Coronary artery (tissue), 2 donors: ENCODE measurements at regions not wholly inside any gene's neighbourhood (a gene's known extent, or its start where the extent isn't known, plus 50 kb on each side); places are given as distances from the start of the nearest gene placed in this dataset.

ENCODE experiments used
- DNase-seq: peaks from one replicate; pipeline ENCODE4 v3.0.0-alpha.2; 2017; ENCODE audit warnings: low spot score
- H3K27ac ChIP-seq, 2 donors: fragments of 200-600 bp; sonication (generic); one replicate each; pipeline ENCODE4 v1.5.1; 2016 to 2019
- H3K4me3 ChIP-seq: fragments of 200-600 bp; sonication (generic); 2 replicates; pipeline ENCODE4 v1.5.1; 2016; ENCODE audit warnings: mild to moderate bottlenecking, moderate library complexity
- TF ChIP-seq, protein P1 (sequence below): fragments of 200-600 bp; sonication (generic); IDR thresholded peaks from one replicate; pipeline ENCODE4 v1.5.1; 2019; ENCODE audit warnings: antibody characterized with exemption

DNA sequence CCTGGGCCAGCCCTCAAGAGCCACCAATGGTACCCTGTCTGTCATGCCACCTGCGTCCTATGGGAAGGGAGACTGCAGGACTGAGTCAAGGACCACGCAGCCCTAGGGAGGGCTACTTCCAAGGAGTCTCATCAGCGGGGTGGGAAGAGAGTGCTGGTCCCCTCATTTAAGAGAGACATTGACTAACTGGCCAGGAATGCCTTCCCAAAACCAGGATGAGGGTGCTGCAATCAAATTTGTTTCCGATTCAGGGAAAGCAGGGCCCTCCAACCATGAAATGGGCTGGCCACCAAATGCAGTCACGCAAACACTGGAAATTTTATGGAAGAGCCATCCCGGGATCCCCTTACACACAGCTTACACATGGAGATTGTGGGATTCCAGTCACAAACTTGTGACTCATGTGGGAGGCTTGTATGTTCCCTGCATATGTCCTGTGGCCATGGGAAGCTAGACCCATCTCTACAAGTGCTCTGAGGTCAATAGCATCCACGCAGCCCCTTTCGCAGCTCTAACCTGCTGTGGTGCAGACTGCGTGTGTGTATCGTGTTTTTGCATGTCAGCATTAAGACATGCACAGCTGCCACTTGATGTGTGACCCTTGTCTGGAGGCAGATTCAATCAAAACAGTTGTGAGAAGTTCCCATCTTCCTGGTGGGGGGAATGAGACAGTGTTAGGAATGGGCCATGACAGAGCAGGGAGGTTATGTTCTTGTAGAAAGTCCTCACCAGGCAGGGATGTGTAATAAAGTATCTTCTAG, 53.0 kb upstream of the CST7 start:
- TF ChIP-seq, protein P1, sequence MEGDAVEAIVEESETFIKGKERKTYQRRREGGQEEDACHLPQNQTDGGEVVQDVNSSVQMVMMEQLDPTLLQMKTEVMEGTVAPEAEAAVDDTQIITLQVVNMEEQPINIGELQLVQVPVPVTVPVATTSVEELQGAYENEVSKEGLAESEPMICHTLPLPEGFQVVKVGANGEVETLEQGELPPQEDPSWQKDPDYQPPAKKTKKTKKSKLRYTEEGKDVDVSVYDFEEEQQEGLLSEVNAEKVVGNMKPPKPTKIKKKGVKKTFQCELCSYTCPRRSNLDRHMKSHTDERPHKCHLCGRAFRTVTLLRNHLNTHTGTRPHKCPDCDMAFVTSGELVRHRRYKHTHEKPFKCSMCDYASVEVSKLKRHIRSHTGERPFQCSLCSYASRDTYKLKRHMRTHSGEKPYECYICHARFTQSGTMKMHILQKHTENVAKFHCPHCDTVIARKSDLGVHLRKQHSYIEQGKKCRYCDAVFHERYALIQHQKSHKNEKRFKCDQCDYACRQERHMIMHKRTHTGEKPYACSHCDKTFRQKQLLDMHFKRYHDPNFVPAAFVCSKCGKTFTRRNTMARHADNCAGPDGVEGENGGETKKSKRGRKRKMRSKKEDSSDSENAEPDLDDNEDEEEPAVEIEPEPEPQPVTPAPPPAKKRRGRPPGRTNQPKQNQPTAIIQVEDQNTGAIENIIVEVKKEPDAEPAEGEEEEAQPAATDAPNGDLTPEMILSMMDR = no peak
- H3K27ac ChIP-seq = no peak overlapping the region
- no peak overlapping the region for H3K4me3 ChIP-seq
- DNase-seq = no peak

DNA sequence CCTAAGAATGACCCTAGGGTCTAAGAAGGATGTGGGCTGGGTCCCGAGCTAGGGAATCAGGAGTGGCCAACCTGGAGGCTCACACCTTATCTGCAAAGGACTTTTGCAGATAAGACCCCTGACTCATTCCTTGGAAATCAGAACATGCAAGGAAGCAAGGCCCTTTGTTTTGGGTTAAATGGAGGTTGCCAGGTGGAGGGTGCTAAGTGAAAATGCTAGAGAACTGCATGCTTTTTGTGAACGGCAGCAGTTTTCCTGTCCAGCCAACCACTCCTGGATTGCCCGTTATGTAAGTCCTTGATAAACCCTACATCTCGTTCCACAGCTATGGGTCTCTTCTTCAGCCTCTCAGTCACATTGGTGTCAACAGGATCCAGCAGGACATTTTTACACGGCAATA, 52.1 kb upstream of the CST7 start:
- DNase-seq = no peak
- TF ChIP-seq, protein P1 = no peak
- no peak overlapping the region for H3K27ac ChIP-seq
- no peak overlapping the region for H3K4me3 ChIP-seq

- Histone ChIP-seq H3K4me3 (no peak overlapping the region), H3K27ac (no peak overlapping the region)
- no peak for DNase-seq
- TF ChIP-seq, protein P1 = no peak
Observed at GRCh38 chr20:24897974-24898373, 51.1 kb upstream of the CST7 start.

DNA sequence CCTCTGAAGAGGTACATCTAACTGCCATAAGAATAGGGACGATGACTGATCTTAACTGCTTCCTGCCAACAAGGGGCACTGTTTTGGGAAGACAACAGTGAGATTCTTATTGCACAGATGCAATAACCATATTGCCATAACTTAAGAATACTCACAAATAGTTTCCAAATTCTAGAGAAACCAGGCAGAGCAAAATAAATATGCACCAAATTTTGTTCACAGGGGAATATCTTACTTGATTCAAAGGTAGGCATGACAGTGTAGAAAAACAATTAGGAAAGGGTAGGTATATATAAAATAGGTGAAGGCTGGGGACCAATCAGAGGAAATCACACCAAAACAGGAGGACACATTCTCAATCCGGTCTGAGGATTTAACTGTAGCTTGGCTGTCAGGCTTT, 49.9 kb upstream of the CST7 start:
- TF ChIP-seq, protein P1 = no peak
- no peak overlapping the region for H3K4me3 ChIP-seq
- no peak for DNase-seq
- H3K27ac ChIP-seq = no peak overlapping the region
